CD4-positive, alpha-beta T cell treated with Interleukin-4 for 4 hours (primary cell): ENCODE measurements at regions not wholly inside any gene's neighbourhood (a gene's known extent, or its start where the extent isn't known, plus 50 kb on each side); places are given as distances from the start of the nearest gene placed in this dataset.

Source experiments
- DNase-seq: peaks from one replicate; pipeline ENCODE4 v3.0.0-alpha.2; 2020

- DNase-seq, result no peak
Measured at GRCh38 chr10:78348411-78349164, 314.9 kb downstream of the RPS24 start.

GRCh38 chr10:78349165-78349516 is 315.5 kb downstream of the RPS24 start:
- DNase-seq, result no peak

GRCh38 chr10:78349911-78350663 is 316.4 kb downstream of the RPS24 start:
- no peak for DNase-seq

GRCh38 chr10:78351283-78351682 is 317.6 kb downstream of the RPS24 start:
- no peak for DNase-seq

GRCh38 chr10:78351809-78352208 is 318.1 kb downstream of the RPS24 start:
- no peak for DNase-seq

GRCh38 chr10:78353636-78354035 is 320.0 kb downstream of the RPS24 start:
- DNase-seq, result no peak

- DNase-seq, result no peak
Measured at GRCh38 chr10:78354101-78354500, 320.4 kb downstream of the RPS24 start.

- no peak for DNase-seq
Measured at GRCh38 chr10:78356291-78356900, 322.7 kb downstream of the RPS24 start.

- no peak for DNase-seq
Measured at GRCh38 chr10:78357141-78358063, 323.7 kb downstream of the RPS24 start.

GRCh38 chr10:78358351-78358750 is 324.7 kb downstream of the RPS24 start:
- DNase-seq, result no peak

- no peak for DNase-seq
Measured at GRCh38 chr10:78358982-78359381, 325.3 kb downstream of the RPS24 start.

- no peak for DNase-seq
Measured at GRCh38 chr10:78359640-78360091, 326.0 kb downstream of the RPS24 start.

- no peak for DNase-seq
Measured at GRCh38 chr10:78360284-78360683, 326.6 kb downstream of the RPS24 start.

- DNase-seq, result no peak
Measured at GRCh38 chr10:78361031-78361430, 327.4 kb downstream of the RPS24 start.

GRCh38 chr10:78362406-78363022 is 328.9 kb downstream of the RPS24 start:
- no peak for DNase-seq

GRCh38 chr10:78363190-78363589 is 329.5 kb downstream of the RPS24 start:
- DNase-seq, result no peak

- DNase-seq, result no peak
Measured at GRCh38 chr10:78365694-78366093, 332.0 kb downstream of the RPS24 start.

- no peak for DNase-seq
Measured at GRCh38 chr10:78366663-78367411, 333.2 kb downstream of the RPS24 start.

- DNase-seq, result no peak
Measured at GRCh38 chr10:78367751-78368150, 334.1 kb downstream of the RPS24 start.

- DNase-seq, result no peak
Measured at GRCh38 chr10:78371136-78371535, 337.5 kb downstream of the RPS24 start.

GRCh38 chr10:78372806-78373205 is 339.1 kb downstream of the RPS24 start:
- no peak for DNase-seq
